ENCODE measurements at regions not wholly inside any gene's neighbourhood (a gene's known extent, or its start where the extent isn't known, plus 50 kb on each side); places are given as distances from the start of the nearest gene placed in this dataset.
"Not testable (repeated sequence)": the region's sequence is repeated elsewhere in the genome, so short reads cannot be mapped to it uniquely, and the experiment has no call there.

DNA sequence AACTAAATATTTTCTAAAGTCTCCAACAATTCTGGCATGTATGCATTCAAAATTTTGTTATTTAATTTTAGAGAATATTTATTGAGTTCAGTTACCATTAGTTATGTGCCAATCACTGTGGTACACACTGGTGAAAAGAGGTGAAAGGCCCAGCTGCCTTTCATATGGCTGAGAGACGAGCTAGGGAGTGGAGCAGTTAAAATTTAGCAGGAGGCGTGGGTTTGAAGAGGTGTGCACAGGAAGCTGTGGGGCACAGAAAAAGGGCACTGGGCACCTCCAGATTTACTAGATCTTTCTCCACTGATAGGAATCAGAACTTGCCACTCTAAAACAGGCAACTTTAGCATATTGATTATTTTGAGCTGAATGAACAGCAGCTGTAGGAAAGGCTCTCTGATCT is 347.1 kb downstream of the CD83 start:
- no peak for DNase-seq

DNA sequence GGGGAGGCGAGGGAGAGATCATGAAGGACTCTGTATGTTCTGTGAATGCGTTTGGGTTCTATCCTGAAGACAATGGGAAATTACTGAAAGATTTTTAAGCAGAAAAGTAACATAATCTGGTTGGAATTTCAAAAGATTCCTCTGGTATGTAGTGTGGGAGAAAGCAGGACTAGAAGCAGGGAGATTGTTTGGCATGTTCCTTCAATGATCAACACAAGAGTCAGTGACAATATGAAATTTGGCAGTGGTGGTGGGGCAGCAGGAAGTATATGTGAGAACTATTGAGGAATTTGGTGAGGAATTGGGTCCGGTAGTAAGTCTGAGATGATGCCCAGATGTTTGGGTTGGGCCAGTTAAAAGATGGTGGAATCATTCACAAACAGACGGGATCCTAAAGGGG is 348.7 kb downstream of the CD83 start:
- no peak for DNase-seq

DNA sequence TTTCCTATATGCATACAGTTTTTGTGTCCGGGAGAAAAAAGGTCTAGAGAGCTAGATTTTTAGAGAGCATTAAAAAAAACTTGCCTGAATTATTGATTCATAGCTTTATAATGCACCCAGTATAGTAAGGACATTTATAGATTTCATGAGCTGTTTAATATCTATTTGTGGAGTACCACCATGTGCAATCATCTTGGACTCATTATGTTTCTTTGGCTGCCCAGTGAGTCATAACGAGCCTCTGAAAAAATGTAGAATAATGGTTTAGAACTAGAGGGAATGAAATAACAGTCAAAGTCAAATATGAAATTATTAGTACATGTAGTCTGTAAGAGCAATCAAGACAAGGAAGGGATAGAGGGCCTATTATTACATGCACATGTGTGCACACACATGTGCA is 350.0 kb downstream of the CD83 start:
- DNase-seq, result no peak

DNA sequence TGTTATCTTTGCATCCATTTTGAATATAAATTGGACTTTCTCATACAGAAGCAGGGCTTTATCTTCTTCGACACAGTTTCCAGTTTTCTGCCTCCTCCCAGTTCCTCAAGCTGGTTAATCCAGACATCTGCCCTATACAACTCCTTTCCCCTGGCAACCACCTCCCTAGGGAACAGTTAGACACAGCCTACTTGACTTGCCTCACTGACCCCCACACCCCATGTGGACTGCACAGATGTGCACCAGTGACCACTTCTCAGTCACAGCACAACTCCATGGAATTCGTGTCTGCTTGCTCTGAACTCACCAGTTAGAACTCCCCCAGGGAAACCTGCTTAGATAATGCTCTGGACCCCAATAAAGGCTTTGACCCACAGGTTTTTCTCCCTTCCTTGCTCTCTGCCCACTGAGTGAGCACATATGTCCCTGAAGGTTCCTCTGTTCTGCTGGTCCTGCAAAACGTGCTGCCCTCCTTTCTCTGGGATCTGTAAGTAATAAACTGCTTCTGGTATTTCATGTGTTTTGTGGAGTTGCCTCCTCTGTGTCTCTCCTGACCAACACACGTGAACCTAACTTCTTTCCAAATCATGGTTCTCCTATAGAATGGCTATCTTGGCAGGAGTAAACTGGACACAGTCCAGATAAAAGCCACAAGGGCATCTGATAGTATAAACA is 351.2 kb downstream of the CD83 start:
- no peak for DNase-seq

DNA sequence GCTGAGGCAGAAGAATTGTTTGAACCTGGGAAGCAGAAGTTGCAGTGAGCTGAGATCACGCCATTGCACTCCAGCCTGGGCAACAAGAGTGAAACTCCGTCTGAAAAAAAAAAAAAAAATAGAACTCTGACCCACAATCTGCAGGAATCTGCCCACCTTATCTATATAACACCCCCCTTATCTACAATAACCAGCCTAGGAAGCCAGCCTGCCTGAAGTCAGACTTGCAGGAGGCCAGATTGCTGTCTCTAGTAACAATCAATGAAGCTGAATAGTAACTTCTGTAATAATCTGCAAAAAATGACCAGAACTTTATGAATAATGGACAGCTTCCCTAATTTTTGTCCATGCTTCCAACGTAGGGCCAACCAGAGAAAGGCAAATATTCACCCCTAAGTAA is 352.5 kb downstream of the CD83 start:
- no peak for DNase-seq

DNA sequence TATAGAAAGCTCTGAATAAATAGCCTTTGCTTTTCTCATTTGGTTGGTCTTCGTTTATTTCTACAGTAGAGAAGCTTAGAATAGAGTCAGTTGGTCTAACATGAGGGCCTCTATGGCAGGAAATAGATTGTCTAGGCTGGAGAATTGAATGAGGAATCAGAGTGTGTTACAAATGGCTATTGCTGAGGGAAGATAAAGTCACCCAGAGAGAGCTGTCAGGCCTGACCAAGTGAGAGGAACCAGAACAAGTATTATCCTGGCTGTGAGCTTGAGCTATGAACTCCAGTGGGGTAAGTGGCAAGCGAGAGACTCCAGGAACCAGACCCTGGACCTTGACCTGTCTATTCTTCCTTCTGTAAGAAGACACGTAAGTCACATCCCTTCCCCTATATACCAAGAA is 353.1 kb downstream of the CD83 start:
- no peak for DNase-seq

DNA sequence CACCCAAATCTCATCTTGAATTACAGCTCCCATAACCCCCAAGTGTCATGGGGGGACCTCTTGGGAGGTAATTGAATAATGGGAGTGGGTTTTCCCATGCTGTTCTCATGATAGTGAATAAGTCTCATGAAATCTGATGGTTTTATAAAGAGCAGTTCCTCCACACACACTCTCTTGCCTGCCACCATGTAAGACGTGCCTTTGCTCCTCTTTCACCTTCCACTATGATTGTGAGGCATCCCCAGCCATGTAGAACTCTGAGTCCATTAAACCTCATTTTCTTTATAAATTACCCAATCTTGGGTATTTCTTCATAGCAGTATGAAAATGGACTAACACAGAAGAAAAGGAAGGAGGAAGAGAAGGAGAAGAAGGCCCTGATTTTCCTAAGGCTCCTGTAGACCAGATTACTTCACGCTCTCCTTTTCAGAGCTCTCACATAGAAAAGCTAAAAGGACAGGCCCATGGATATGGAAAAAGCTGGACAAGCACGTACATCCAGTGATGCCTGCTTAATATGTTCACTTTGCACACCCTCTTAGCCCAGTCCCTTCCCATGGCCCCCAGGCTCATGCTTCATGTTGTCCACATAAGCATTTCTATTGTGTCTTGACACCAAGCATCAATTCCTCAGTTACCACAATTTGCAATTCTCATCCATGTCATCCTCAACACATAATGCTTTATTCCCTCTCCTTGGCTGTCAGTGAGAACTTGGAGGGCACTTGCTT is 354.8 kb downstream of the CD83 start:
- no peak for DNase-seq

DNA sequence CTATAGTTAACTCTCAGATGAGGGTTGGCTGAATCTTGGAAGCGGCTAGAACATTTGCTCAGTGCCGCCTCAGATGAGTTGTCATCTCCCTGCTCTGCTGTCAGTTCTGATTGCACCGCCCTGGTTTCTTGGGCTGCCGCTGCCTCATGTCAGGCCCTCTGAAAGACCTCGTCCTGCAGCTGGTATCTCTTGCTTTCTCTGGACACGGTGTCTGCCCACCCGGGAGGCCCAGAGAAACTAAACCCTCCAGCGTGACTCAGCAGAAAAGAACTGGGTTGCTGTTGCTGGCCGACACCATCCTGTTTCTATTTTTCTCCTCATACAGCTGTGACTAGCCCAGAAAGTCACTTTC is 355.4 kb downstream of the CD83 start:
- no peak for DNase-seq

DNA sequence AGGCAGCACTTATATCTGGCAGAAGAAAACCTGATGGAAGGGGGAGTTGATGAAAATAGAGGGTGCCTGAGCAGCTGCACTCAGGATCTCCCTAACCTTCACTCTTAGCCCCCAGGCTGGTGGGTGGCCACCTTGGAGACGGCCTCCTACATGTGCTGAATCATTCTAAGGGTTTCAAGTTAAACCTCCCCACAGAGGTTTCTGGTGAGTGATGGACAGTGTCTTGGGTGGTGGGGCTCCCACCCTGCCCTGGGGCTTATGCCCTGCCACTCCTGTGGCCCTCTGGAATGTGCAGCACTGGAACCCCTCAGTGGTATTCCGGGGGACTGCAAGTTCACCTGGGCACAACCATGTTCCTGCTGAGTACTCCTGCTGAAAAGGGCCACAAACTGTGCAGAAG is 357.2 kb downstream of the CD83 start:
- no peak for DNase-seq

DNA sequence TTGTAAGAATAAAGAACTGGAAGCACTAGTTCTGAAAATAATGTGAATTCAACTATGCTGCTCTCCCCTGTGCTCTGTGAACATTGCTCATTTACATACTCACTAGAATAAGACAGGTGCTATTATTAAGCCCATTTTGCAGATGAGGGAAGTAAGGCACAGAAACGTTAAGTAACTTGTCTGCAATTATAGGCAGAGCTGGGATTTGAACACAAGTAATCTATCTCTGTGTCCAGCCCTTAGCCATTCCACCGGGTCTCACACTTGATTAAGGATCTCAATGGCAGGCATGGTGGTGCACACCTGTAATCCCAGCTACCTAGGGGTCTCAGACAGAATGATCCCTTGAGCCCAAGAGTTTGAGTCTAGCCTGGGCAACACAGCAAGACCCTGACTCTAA is 357.7 kb downstream of the CD83 start:
- no peak for DNase-seq

DNA sequence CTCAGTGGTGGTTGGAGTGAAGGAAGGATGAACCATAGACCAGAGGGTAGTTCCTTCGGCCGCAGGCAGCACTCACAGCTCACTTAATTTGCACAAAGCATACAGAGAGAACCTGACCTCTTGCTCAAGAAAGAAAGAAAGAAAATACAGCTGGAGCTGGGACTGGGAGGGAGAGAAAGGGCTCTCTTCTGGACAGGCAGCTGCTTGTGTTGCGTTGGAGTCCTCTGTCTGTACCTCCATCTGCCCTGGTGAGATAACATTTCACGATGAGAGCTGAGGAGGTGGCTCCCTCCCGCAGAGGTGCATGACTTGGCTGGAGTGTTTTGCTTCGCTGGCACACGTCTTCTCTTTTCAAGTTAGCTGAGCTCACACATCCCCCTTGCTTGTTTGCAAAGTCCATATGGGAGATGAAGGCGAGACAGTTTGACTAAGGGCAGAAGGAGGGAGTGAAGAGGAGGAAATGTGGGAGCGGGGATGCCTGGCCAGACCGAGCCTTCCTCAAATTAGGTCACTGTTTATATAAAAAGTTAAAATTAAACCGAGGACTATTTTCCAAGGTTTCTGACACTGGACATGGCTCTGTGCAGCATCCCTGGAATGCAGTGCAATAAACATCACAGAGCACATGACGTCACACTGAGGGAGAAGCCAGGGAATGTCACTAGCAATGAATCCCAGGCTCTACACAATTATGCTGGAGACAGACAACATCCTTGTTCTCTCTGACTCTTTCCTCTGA is 359.4 kb downstream of the CD83 start:
- no peak for DNase-seq

DNA sequence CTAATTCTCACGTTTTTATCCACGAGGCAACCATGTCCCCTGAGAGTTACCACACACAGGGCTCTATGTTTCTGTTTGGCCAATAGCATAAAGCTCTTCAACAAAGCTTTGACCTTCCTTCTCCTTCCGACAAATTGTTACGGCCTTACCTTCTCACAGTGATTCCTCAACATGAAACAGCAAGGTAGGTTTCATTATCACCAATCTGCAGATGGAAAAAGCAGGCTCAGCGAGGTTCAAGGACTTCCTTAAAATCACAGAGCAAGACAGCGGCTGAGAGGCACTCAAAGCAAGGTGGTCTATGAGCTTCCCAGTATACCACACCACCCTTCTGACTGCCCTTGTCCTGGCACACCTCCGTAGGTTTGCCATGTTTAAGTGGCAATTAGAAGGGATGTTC is 360.0 kb downstream of the CD83 start:
- no peak for DNase-seq

DNA sequence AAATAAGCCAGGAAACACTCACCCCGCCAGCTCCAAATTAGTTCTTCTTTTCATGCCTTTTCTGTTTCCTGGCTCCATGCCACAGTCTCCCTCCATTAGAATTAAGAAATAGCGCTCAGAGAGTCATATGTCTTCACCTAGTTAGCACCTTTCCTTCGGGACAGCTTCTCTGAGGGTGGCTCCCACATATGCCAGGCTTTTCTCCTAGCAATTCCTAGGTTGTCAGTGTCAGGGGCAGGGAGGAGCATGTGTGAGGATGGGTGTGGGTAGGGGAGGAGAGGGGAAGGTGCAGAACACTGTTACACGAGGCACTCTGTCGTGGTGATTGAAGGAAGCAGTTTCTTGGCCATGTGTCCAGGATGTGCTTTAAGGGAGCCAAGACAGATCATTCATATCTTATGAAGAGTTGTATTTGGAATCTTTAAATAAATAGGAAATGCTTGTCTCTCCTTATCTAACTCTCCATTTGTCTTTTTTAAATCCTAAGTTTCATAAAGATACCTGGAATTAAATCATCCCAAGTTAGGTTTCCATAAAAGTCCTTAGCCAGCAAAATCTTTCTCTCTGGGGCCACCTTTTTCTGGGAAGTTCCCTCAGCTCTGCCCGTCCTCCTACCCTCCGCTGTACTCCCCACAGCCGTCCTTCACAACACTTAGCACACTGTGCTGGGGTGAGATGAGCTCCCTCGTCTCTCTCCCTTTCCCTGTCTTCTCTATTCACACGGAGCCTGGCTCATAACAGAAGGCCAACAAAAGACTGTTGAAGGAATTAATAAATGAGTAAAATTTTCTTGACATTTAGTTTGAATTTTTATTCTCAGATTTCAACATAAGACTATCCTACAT is 361.0 kb downstream of the CD83 start:
- DNase-seq, result no peak

DNA sequence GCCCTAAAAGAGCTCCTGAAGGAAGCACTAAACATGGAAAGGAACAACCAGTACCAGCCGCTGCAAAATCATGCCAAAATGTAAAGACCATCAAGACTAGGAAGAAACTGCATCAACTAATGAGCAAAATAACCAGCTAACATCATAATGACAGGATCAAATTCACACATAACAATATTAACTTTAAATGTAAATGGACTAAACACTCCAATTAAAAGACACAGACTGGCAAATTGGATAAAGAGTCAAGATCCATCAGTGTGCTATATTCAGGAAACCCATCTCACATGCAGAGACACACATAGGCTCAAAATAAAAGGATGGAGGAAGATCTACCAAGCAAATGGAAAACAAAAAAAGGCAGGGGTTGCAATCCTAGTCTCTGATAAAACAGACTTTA is 364.4 kb downstream of the CD83 start:
- DNase-seq, result not testable (repeated sequence)

DNA sequence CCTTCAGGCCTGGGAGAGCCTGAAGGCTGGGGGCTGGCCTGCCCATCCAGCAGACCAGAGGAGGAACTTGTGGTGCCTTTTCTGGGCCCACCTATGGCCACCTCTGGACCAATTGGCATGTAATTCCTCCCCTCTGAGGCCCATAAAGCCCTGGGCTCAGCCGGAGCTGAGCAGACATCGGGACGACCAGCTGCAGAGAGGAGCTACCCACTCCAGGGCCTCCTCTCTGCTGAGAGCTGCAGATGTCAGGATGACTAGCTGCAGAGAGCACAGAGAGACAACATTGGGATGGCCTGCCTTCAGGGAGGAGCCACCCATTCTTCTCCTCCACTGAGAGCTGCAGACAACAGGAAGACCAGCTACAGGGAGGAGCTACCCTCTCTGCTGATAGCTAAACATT is 370.1 kb downstream of the CD83 start:
- no peak for DNase-seq

DNA sequence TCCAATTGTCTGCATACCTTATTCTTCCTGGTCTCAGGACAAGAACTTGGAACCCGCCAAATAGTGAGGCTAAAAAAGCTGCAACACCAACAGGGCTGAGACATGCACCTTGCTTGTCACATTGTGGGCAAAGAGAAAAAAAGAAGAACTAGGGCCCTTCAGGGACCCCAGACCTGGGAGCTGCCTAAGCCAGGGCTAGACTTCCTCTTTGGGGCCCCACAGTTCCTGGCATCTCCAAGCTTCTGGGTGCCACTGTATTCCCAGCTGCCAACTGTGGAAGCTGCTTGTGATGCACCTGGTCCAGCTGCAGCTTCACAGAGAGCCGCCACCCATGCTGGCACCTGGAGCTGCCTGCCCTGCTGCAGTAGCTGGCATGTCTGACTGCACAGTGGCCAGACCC is 370.6 kb downstream of the CD83 start:
- DNase-seq, result no peak

DNA sequence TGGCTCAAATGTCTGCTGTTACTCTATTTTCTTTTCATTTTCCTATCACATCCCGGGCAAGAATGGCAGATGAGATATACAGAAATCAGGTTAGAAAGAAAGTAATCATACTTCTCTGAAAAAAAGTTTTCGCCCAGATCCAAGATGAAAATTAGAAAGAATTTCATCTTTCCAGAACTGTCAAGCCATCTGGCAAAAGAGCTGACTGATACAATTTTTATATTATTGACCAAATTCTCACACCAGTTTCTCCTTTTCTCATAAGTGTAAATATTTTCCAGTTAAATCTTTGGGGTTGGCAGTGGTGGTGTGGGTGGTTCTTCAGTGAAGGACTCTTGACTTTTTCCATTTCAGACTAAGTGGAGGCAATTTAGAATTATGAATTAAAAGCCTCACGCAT is 371.9 kb downstream of the CD83 start:
- no peak for DNase-seq

DNA sequence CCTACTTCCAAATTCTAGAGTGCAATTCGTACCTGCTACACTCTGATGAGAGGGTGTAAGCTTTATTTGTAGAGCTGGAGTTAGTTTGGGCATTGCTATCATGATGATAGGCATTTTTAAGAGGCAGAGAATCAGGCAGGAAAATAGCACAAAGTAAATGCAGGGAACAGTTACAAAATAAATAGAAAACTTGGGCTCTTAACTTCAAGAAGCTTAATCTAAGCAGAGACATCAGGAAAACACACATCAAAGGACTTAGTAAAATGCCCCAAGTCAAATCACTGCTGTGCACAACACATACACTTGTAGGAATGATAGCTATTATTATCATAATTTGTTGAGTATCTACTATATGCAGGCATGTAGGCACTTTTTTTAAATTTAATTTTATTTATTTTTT is 381.2 kb downstream of the CD83 start:
- DNase-seq, result no peak

DNA sequence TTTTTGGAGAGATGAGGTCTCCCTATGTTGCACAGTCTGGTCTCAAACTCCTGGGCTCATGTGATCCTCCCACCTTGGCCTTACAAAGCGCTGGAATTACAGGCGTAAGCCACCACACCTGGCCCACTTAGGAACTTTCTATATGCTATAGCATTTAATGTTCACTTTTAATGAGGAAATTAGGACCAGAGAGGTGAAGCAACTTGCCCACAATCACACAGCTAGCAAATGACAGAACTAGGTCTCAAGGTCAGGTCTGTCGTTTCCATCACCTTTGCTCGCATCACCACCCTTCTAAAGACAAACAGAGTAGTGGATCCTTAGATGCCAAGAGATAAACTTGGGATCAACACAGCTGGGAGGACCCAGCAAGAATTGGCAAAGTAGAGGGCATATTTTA is 381.7 kb downstream of the CD83 start:
- DNase-seq, result no peak

DNA sequence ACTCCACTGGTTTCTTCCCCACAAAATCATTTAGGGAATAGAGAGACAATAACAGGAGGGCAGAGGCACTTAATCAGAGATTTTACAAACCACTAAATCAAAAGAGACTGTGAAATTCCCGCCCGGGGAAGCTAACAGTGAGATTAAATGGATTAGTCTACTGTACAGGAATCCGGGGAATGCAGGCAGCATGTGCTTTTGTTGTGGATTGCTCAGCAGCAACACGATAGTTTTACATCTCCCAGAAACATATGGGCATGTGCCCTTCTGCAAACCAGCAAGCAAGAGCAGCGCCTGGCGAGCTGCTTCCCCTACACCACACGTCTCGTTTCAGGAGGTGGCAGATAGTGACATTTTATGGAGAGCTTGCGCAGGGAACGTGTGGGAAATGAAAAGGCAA is 382.3 kb downstream of the CD83 start:
- DNase-seq, result no peak

DNA sequence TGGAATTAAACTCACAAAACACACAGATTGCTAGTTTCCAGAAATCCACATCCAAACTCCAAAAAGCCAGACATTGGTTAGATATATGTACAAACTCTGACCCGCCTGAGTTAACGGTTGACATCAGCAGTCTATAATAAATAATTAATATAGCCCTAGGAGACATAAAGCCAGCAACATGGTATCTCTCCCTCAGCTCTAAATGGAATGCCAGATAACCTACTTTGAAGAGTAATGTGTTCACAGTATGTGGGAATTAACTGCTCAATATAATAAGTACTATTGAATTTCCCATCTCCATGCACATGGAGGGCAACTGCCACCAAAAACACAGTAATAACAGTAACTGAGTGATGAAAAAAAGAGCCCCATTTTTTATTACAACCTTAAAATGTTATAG is 383.2 kb downstream of the CD83 start:
- DNase-seq, result no peak

DNA sequence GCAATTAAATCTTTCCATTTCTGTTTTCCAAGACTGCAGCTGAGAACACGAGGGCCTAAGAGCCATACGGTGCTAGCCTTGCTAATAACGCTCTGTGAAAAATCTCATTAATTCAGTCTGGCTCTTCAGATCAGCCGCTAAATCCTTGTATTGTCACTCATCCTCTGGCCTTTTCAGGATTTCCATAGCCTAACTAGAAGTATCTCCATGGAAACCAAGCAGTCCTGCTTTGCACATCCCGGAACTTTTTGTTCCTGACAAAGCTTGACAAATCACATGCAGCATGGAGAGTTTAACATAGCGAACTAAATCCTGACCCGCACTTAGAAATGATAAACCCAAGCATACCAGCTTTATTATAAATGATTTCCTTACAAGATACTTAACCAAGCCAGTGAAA is 383.7 kb downstream of the CD83 start:
- DNase-seq, result no peak

DNA sequence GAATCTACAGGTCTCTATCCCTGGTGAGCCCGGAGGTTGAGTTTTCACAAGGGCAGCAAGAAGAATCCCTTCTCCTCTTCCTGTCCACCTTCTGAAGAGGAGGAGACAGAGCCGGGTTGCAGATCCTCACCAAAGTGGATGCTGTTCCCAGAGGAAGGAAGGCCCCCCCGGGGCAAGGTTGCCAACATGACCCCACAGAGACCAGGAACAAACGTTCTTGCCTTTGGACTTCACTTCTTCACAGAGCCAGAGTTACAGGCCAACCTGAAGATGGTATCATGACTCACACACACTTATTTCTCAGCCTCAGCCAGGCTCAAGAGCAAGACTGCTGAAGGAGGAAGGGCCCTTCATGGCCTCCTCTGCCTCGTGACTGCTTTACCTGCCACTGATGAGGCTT is 384.3 kb downstream of the CD83 start:
- DNase-seq, result no peak

DNA sequence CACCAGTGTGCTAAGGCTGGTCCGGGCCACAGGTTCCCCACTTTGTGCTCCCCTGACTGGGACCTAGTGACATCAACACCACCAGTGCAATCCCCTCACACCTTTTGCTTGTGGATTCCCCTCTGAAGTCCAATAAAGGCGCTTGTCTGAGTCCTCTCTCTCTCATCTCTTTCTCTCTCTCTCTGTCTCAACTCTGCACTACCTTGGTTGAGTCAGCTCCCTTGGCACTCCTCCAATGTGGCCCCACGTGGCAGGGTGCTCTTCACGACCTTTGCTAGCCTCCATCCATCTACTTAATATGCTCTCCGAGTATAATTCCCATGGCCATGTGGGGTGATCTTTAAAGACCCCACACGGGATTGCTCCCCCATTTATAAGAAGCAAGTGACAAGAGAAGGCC is 385.0 kb downstream of the CD83 start:
- no peak for DNase-seq

Measured in CD4-positive, alpha-beta T cell treated with Interleukin-15 for 1 hour (primary cell).